ENCODE measurements at regions not wholly inside any gene's neighbourhood (a gene's known extent, or its start where the extent isn't known, plus 50 kb on each side); places are given as distances from the start of the nearest gene placed in this dataset.
"Not testable (repeated sequence)": the region's sequence is repeated elsewhere in the genome, so short reads cannot be mapped to it uniquely, and the experiment has no call there.

DNA sequence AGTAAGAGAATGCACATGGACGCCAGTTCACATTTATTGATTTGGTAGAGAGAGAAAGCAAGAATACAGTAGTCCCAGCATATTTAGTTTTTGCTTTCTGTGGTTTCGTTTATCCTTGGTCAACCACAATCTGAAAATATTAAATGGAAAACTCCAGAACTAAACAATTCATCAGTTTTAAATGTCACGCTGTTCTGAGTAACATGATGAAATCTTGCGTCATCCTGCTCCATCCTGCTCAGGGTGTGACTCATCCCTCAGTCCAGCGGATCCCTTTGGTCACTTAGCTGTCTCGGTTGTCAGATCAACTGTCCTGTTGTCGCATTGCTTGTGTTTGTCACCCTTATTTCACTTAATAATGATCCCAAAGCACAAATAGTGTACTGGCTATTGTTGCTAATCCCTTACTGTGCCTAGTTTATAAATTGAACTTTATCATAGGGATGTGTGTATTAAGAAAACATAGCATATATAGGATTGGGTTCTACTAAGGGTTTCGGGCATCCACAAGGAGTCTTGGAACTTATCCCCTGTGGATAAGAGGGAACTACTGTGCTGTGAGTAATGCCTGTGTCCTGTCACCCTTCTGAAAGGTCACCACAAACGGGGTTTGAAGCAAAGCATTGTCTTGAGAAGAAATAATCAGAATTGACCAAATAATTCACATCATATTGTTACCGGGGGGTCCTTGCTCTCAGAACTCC, 73.6 kb downstream of the OTUD1 start:
- H3K79me2 ChIP-seq (ENCODE audit: control insufficient read depth, insufficient read depth, low read length, poor library complexity), result no peaks in the 10 kb centered on the region
- no peak overlapping the region for H4K12ac ChIP-seq (ENCODE audit: low read depth, low read length)
- H3K27me3 ChIP-seq (ENCODE audit: insufficient read depth, low read length), result no peaks in the 10 kb centered on the region
- H2BK12ac ChIP-seq (ENCODE audit: low read length), result no peak overlapping the region
- no peak overlapping the region for H2AFZ ChIP-seq (ENCODE audit: insufficient read depth, low read length, poor library complexity)
- H3K4me3 ChIP-seq (ENCODE audit: low read depth, low read length), result no peak overlapping the region
- H3K36me3 ChIP-seq (ENCODE audit: control insufficient read depth in 1 of 2, insufficient read depth in 2 of 2, low read length in 2 of 2), result no peaks in the 10 kb centered on the region
- no peak overlapping the region for H3K18ac ChIP-seq (ENCODE audit: low read length)
- H3K4me2 ChIP-seq (ENCODE audit: low read length), result peak overlapping the region; percentile 23
- no peak overlapping the region for H2BK5ac ChIP-seq (ENCODE audit: low read depth, low read length, poor library complexity)
- H4K91ac ChIP-seq (ENCODE audit: low read depth, low read length), result no peak overlapping the region
- no peaks in the 10 kb centered on the region for H3K9me3 ChIP-seq (ENCODE audit: insufficient read depth, low read depth, low read length)
- H3K4ac ChIP-seq (ENCODE audit: low read depth, low read length), result no peak overlapping the region
- no peaks in the 10 kb centered on the region for H3K79me1 ChIP-seq (ENCODE audit: low read length)
- no peak overlapping the region for H2AK5ac ChIP-seq (ENCODE audit: low read length)
- no peak overlapping the region for H4K8ac ChIP-seq (ENCODE audit: low read depth, low read length)
- H2BK120ac ChIP-seq (ENCODE audit: insufficient read depth, low read length, poor library complexity), result no peak overlapping the region
- peak; percentile 60 to 91 for DNase-seq
- WGBS (ENCODE audit: extremely low coverage, insufficient coverage, insufficient read length), result no CpG with 5 or more reads among the region's 10 CpGs
- no peak overlapping the region for H3K14ac ChIP-seq (ENCODE audit: low read length)
- no peak overlapping the region for H3K23ac ChIP-seq (ENCODE audit: low read length)
- H3K27ac ChIP-seq (ENCODE audit: low read depth, low read length), result no peak overlapping the region
- H3K4me1 ChIP-seq (ENCODE audit: control insufficient read depth in 1 of 2, insufficient read depth in 2 of 2, low read length in 2 of 2), result no peaks in the 10 kb centered on the region
- no peak overlapping the region for H3K9ac ChIP-seq (ENCODE audit: low read length)

DNA sequence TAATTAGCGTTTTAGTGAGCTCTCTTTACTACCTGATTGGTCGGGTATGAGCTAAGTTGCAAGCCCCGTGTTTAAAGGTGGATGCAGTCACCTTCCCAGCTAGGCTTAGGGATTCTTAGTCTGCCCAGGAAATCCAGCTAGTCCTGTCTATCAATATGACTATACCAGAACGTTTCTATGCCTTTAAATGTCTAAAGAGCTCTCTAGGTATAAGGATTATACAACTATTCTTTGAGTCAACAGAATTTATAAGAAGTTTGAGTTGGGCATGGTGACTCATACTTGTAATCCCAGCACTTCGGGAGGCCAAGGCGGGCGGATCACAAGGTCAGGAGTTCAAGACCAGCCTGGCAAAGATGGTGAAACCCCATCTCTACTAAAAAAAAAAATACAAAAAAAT, 74.7 kb downstream of the OTUD1 start:
- H3K9ac ChIP-seq (ENCODE audit: low read length); H4K91ac ChIP-seq (ENCODE audit: low read depth, low read length); H2AFZ ChIP-seq (ENCODE audit: insufficient read depth, low read length, poor library complexity); H2BK12ac ChIP-seq (ENCODE audit: low read length); H2AK5ac ChIP-seq (ENCODE audit: low read length); H3K79me2 ChIP-seq (ENCODE audit: control insufficient read depth, insufficient read depth, low read length, poor library complexity); H2BK120ac ChIP-seq (ENCODE audit: insufficient read depth, low read length, poor library complexity); H2BK5ac ChIP-seq (ENCODE audit: low read depth, low read length, poor library complexity); H3K18ac ChIP-seq (ENCODE audit: low read length); H3K9me3 ChIP-seq (ENCODE audit: insufficient read depth, low read depth, low read length); H3K23ac ChIP-seq (ENCODE audit: low read length); H4K8ac ChIP-seq (ENCODE audit: low read depth, low read length); H4K12ac ChIP-seq (ENCODE audit: low read depth, low read length); H3K4me2 ChIP-seq (ENCODE audit: low read length); H3K4ac ChIP-seq (ENCODE audit: low read depth, low read length); H3K14ac ChIP-seq (ENCODE audit: low read length); H3K79me1 ChIP-seq (ENCODE audit: low read length); H3K27ac ChIP-seq (ENCODE audit: low read depth, low read length); H3K36me3 ChIP-seq (ENCODE audit: control insufficient read depth in 1 of 2, insufficient read depth in 2 of 2, low read length in 2 of 2); H3K27me3 ChIP-seq (ENCODE audit: insufficient read depth, low read length); H3K4me1 ChIP-seq (ENCODE audit: control insufficient read depth in 1 of 2, insufficient read depth in 2 of 2, low read length in 2 of 2); H3K4me3 ChIP-seq (ENCODE audit: low read depth, low read length); DNase-seq: not testable (repeated sequence)
- no CpG with 5 or more reads among the region's 7 CpGs for WGBS (ENCODE audit: extremely low coverage, insufficient coverage, insufficient read length)

DNA sequence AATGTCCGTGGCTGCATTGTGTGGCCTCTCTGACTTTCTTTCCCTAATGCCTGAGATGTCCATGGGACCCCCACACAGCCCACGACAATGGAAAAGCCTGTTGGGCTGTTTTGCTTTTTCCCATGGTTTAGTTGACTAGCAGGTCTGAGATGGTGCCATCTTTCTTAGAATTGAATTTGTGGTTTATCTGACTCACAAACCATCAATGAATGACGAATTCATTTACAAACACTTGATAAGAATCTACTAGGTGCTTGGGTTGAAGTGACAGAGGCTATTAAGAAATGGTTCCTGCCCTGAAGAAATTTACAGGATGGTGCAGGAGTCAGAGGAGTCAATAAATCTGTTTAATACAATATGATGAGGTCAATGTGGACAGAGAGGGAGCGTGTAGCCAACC, 75.4 kb downstream of the OTUD1 start:
- Histone ChIP-seq H2AK5ac (ENCODE audit: low read length) (no peak overlapping the region), H3K9me3 (ENCODE audit: insufficient read depth, low read depth, low read length) (no peaks in the 10 kb centered on the region), H2BK120ac (ENCODE audit: insufficient read depth, low read length, poor library complexity) (no peak overlapping the region), H3K9ac (ENCODE audit: low read length) (no peak overlapping the region), H3K4me2 (ENCODE audit: low read length) (no peak overlapping the region), H3K14ac (ENCODE audit: low read length) (no peak overlapping the region), H3K36me3 (ENCODE audit: control insufficient read depth in 1 of 2, insufficient read depth in 2 of 2, low read length in 2 of 2) (no peaks in the 10 kb centered on the region), H3K4me1 (ENCODE audit: control insufficient read depth in 1 of 2, insufficient read depth in 2 of 2, low read length in 2 of 2) (no peaks in the 10 kb centered on the region), H4K12ac (ENCODE audit: low read depth, low read length) (no peak overlapping the region), H3K27ac (ENCODE audit: low read depth, low read length) (no peak overlapping the region), H3K79me1 (ENCODE audit: low read length) (no peaks in the 10 kb centered on the region), H3K4ac (ENCODE audit: low read depth, low read length) (no peak overlapping the region), H2AFZ (ENCODE audit: insufficient read depth, low read length, poor library complexity) (no peak overlapping the region), H3K27me3 (ENCODE audit: insufficient read depth, low read length) (no peaks in the 10 kb centered on the region), H2BK12ac (ENCODE audit: low read length) (no peak overlapping the region), H3K79me2 (ENCODE audit: control insufficient read depth, insufficient read depth, low read length, poor library complexity) (no peaks in the 10 kb centered on the region), H3K23ac (ENCODE audit: low read length) (no peak overlapping the region), H3K4me3 (ENCODE audit: low read depth, low read length) (no peak overlapping the region), H4K8ac (ENCODE audit: low read depth, low read length) (no peak overlapping the region), H2BK5ac (ENCODE audit: low read depth, low read length, poor library complexity) (no peak overlapping the region), H4K91ac (ENCODE audit: low read depth, low read length) (no peak overlapping the region), H3K18ac (ENCODE audit: low read length) (no peak overlapping the region)
- no CpG with 5 or more reads among the region's 4 CpGs for WGBS (ENCODE audit: extremely low coverage, insufficient coverage, insufficient read length)
- peak in 1 of 2 donors; percentile 33 for DNase-seq

DNA sequence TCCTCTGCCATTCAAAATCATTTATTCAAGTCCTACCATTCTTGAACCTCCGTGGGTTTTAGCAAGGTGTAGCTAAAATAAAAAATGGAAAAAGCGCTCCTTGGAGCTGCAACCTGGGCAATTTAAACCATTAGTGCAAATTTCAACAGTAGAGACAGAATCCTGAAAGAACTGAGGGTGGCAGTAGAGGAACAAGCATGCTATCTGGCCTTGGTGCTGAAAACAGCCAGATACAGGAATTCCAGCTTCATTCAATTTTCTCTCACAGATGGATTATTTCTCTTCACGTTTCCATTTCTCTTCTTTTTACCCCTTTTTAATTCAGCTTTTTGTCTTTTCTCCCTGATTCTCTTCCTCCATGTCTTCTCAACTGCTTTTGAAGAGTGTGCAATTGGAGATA, 77.7 kb downstream of the OTUD1 start:
- Histone ChIP-seq H3K9me3 (ENCODE audit: insufficient read depth, low read depth, low read length) (no peaks in the 10 kb centered on the region), H4K8ac (ENCODE audit: low read depth, low read length) (no peak overlapping the region), H3K4ac (ENCODE audit: low read depth, low read length) (no peak overlapping the region), H2BK12ac (ENCODE audit: low read length) (no peak overlapping the region), H3K14ac (ENCODE audit: low read length) (no peak overlapping the region), H2BK5ac (ENCODE audit: low read depth, low read length, poor library complexity) (no peak overlapping the region), H3K36me3 (ENCODE audit: control insufficient read depth in 1 of 2, insufficient read depth in 2 of 2, low read length in 2 of 2) (no peaks in the 10 kb centered on the region), H2BK120ac (ENCODE audit: insufficient read depth, low read length, poor library complexity) (no peak overlapping the region), H3K27ac (ENCODE audit: low read depth, low read length) (no peak overlapping the region), H4K12ac (ENCODE audit: low read depth, low read length) (no peak overlapping the region), H3K4me3 (ENCODE audit: low read depth, low read length) (no peak overlapping the region), H3K27me3 (ENCODE audit: insufficient read depth, low read length) (no peaks in the 10 kb centered on the region), H3K79me2 (ENCODE audit: control insufficient read depth, insufficient read depth, low read length, poor library complexity) (no peaks in the 10 kb centered on the region), H3K4me1 (ENCODE audit: control insufficient read depth in 1 of 2, insufficient read depth in 2 of 2, low read length in 2 of 2) (no peaks in the 10 kb centered on the region), H2AFZ (ENCODE audit: insufficient read depth, low read length, poor library complexity) (no peak overlapping the region), H2AK5ac (ENCODE audit: low read length) (no peak overlapping the region), H3K79me1 (ENCODE audit: low read length) (no peaks in the 10 kb centered on the region), H3K9ac (ENCODE audit: low read length) (no peak overlapping the region), H4K91ac (ENCODE audit: low read depth, low read length) (no peak overlapping the region), H3K23ac (ENCODE audit: low read length) (no peak overlapping the region), H3K18ac (ENCODE audit: low read length) (no peak overlapping the region), H3K4me2 (ENCODE audit: low read length) (no peak overlapping the region)
- WGBS (ENCODE audit: extremely low coverage, insufficient coverage, insufficient read length), result no CpG with 5 or more reads among the region's 3 CpGs
- DNase-seq, result peak in 1 of 2 donors; percentile 34

All from trophoblast cell (in vitro differentiated cells and primary cell).